ENCODE measurements at regions not wholly inside any gene's neighbourhood (a gene's known extent, or its start where the extent isn't known, plus 50 kb on each side); places are given as distances from the start of the nearest gene placed in this dataset.

- TF ChIP-seq, protein P1, sequence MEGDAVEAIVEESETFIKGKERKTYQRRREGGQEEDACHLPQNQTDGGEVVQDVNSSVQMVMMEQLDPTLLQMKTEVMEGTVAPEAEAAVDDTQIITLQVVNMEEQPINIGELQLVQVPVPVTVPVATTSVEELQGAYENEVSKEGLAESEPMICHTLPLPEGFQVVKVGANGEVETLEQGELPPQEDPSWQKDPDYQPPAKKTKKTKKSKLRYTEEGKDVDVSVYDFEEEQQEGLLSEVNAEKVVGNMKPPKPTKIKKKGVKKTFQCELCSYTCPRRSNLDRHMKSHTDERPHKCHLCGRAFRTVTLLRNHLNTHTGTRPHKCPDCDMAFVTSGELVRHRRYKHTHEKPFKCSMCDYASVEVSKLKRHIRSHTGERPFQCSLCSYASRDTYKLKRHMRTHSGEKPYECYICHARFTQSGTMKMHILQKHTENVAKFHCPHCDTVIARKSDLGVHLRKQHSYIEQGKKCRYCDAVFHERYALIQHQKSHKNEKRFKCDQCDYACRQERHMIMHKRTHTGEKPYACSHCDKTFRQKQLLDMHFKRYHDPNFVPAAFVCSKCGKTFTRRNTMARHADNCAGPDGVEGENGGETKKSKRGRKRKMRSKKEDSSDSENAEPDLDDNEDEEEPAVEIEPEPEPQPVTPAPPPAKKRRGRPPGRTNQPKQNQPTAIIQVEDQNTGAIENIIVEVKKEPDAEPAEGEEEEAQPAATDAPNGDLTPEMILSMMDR (IDR thresholded peaks at IDR 0.05; ENCODE audit: control insufficient read depth, extremely low read depth, insufficient read depth): no peak
- no peak for DNase-seq (ENCODE audit: low read depth)
- H3K4me3 ChIP-seq (ENCODE audit: low read depth, low read length): no peak overlapping the region
These were observed 675.1 kb upstream of the BRINP3 start for GRCh38 chr1:191152776-191153175.

DNA sequence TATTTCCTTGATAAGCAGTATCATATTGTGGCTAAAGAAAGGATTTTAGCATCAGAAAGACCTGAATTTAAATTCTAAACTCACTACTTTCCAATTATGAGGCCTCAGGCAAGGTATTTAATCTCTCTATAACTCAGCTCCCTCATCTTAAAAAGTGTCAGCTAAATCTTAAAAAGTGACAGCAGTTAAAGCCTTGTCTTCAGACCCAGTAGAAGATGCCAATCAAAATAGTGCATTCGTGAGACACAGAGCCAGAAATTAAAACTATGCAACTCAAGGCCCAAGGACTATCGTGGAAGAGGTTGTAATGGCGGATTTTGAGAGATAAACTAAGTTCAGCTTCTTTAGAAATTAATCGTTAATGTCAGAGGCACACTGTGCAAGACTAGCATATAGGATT, 677.5 kb upstream of the BRINP3 start:
- DNase-seq (ENCODE audit: low read depth): no peak
- no peak overlapping the region for H3K4me3 ChIP-seq (ENCODE audit: low read depth, low read length)
- TF ChIP-seq, protein P1 (IDR thresholded peaks at IDR 0.05; ENCODE audit: control insufficient read depth, extremely low read depth, insufficient read depth): no peak

DNA sequence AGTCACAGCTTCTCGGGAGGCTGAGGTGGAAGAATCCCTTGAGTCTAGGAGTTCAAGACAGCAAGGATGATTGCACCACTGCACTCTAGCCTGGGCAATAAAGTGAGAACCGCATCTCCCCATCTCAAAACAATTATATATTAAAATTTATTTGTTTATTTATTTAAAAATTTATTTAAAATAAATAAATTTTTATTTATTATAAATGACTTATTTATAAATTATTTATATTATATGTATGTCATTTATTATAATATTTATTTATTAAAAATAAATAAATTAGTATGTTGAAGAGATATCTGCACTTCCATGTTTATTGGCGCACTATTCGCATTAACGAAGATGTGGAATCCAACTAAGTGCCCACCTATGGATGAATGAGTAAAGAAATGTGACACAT, 683.2 kb upstream of the BRINP3 start:
- no peak overlapping the region for H3K4me3 ChIP-seq (ENCODE audit: low read depth, low read length)
- no peak for DNase-seq (ENCODE audit: low read depth)
- TF ChIP-seq, protein P1 (IDR thresholded peaks at IDR 0.05; ENCODE audit: control insufficient read depth, extremely low read depth, insufficient read depth): no peak

- H3K4me3 ChIP-seq (ENCODE audit: low read depth, low read length): no peak overlapping the region
- TF ChIP-seq, protein P1 (IDR thresholded peaks at IDR 0.05; ENCODE audit: control insufficient read depth, extremely low read depth, insufficient read depth): no peak
- no peak for DNase-seq (ENCODE audit: low read depth)
These were observed 685.1 kb upstream of the BRINP3 start for GRCh38 chr1:191162762-191163161.

DNA sequence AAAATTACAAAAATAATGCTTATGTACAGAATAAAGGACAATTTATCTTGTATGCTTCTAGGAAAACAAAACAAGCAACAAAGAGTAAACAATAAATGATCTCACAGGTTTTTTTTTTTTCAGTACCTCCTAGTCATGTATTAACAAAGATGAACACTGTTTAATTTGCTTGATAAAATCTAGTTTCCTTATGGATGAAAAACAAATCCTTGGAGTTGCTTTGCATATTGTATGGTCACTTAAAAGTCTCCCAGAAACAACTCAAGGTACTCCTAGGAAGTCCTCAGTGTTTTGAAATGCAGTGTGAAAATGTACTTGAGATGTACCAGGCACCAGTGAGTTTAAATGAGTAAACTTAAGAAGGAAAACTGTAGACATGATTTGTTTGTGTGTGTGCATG, 686.0 kb upstream of the BRINP3 start:
- peak; percentile 70 for DNase-seq (ENCODE audit: low read depth)
- H3K4me3 ChIP-seq (ENCODE audit: low read depth, low read length): no peak overlapping the region
- TF ChIP-seq, protein P1 (IDR thresholded peaks at IDR 0.05; ENCODE audit: control insufficient read depth, extremely low read depth, insufficient read depth): no peak

DNA sequence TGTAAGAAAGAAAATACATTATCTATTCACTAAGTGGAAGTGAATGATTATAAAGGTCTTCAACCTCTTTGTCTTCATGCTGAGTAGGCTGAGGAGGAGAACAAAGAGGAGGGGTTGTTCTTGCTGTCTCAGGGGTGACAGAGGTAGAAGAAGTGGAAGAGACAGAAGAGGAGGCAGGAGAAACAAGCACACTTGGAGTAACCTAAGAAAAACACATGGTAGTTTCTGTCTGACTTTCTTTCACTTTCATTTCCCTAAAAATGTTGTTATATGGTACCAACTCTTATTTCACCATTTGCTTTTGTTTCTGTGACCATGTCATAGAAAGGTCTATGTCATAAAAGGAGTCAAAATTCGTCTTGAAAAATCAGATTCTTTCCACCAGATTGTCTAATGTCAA, 696.6 kb upstream of the BRINP3 start:
- TF ChIP-seq, protein P1 (IDR thresholded peaks at IDR 0.05; ENCODE audit: control insufficient read depth, extremely low read depth, insufficient read depth): no peak
- no peak for DNase-seq (ENCODE audit: low read depth)
- H3K4me3 ChIP-seq (ENCODE audit: low read depth, low read length): no peak overlapping the region

DNA sequence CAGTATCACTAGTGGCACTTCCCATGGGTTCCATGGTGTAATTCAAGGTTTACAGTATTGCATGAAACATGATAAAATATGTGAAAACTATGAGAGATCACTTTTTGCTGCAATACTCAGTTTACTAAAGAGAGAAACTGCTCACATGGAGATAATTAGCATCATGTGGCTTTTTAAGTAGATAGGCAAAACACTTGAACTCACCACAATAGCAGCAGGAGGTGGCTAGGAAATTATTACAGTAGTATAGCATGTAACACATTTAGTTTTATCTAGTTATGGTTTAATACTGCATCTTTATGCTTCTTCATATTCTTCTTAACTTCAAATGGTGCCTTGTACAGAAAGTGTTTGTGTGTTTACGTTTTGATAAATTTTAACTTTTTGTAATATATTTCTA, 698.5 kb upstream of the BRINP3 start:
- DNase-seq (ENCODE audit: low read depth): no peak
- TF ChIP-seq, protein P1 (IDR thresholded peaks at IDR 0.05; ENCODE audit: control insufficient read depth, extremely low read depth, insufficient read depth): no peak
- H3K4me3 ChIP-seq (ENCODE audit: low read depth, low read length): no peak overlapping the region

All from LNCaP clone FGC (cell line).